SK-N-SH (cell line): ENCODE measurements at regions not wholly inside any gene's neighbourhood (a gene's known extent, or its start where the extent isn't known, plus 50 kb on each side); places are given as distances from the start of the nearest gene placed in this dataset.

Experiments used
- EP300 ChIP-seq, 2 experiments: IDR thresholded peaks; 2 replicates each; pipeline versions ENCODE4 v1.4.0 to v1.6.1; 2012; ENCODE audit warnings: borderline replicate concordance in 1 of 2, low read depth in 1 of 2, low read length in 1 of 2
- NFIC ChIP-seq: IDR thresholded peaks from 2 replicates; pipeline ENCODE4 v1.4.0; 2012; ENCODE audit warnings: borderline replicate concordance
- POLR2AphosphoS5 ChIP-seq: IDR thresholded peaks from 2 replicates; pipeline ENCODE4 v1.6.1; 2012; ENCODE audit warnings: low read depth, low read length
- RCOR1 ChIP-seq: fragments of 150-350 bp; IDR thresholded peaks from 2 replicates; pipeline ENCODE4 v1.6.1; 2017; ENCODE audit warnings: antibody characterized with exemption, low read length
- SIN3A ChIP-seq: IDR thresholded peaks from 2 replicates; pipeline ENCODE4 v1.6.1; 2012; ENCODE audit warnings: low read depth, mild to moderate bottlenecking, low read length, moderate library complexity, borderline replicate concordance
- TF ChIP-seq, protein P1 (sequence below): IDR thresholded peaks from 2 replicates; pipeline ENCODE4; 2012
- TF ChIP-seq, protein P2 (sequence below): fragments of 200-600 bp; sonication (generic); IDR thresholded peaks from 2 replicates; pipeline ENCODE4 v1.6.1; 2017; ENCODE audit warnings: antibody characterized with exemption, mild to moderate bottlenecking, moderate library complexity

DNA sequence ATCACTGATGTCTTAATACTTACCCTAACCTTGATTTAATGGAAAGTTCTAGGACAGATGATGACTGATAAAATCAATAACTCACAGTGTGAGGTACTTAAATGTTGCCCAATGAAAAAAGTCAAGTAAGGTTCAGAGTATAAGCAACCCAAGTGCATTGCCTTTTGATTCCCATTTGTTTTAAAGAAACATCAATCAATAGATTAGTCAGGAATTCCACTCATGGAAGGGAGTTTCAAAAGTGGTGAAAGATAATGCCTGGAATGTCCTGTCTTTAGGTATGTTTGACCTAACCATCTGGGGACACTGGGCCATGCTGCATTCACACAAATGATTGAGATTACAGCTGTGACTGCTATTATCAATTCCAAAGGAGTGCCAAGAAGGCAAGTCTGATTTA, 259.7 kb downstream of the PPARGC1A start:
- TF ChIP-seq, protein P1, sequence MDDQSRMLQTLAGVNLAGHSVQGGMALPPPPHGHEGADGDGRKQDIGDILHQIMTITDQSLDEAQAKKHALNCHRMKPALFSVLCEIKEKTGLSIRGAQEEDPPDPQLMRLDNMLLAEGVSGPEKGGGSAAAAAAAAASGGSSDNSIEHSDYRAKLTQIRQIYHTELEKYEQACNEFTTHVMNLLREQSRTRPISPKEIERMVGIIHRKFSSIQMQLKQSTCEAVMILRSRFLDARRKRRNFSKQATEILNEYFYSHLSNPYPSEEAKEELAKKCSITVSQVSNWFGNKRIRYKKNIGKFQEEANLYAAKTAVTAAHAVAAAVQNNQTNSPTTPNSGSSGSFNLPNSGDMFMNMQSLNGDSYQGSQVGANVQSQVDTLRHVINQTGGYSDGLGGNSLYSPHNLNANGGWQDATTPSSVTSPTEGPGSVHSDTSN: no peak
- TF ChIP-seq SIN3A (no peak), EP300 (IDR thresholded peaks at IDR 0.05; ENCODE audit: borderline replicate concordance in 1 of 2, low read depth in 1 of 2, low read length in 1 of 2) (no peak), RCOR1 (no peak), POLR2AphosphoS5 (no peak), NFIC (no peak)
- TF ChIP-seq, protein P2, sequence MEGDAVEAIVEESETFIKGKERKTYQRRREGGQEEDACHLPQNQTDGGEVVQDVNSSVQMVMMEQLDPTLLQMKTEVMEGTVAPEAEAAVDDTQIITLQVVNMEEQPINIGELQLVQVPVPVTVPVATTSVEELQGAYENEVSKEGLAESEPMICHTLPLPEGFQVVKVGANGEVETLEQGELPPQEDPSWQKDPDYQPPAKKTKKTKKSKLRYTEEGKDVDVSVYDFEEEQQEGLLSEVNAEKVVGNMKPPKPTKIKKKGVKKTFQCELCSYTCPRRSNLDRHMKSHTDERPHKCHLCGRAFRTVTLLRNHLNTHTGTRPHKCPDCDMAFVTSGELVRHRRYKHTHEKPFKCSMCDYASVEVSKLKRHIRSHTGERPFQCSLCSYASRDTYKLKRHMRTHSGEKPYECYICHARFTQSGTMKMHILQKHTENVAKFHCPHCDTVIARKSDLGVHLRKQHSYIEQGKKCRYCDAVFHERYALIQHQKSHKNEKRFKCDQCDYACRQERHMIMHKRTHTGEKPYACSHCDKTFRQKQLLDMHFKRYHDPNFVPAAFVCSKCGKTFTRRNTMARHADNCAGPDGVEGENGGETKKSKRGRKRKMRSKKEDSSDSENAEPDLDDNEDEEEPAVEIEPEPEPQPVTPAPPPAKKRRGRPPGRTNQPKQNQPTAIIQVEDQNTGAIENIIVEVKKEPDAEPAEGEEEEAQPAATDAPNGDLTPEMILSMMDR: no peak
